ENCODE measurements at regions not wholly inside any gene's neighbourhood (a gene's known extent, or its start where the extent isn't known, plus 50 kb on each side); places are given as distances from the start of the nearest gene placed in this dataset.

GRCh38 chr4:116531870-116532269, 553.5 kb downstream of the TRAM1L1 start:
- H3K4me3 ChIP-seq, result no peak overlapping the region
- H3K27me3 ChIP-seq (ENCODE audit: low read depth), result no peaks in the 10 kb centered on the region
- intact Hi-C loops (cut with micrococcal nuclease), result no loop called here
- no peaks in the 10 kb centered on the region for H3K36me3 ChIP-seq
- DNase-seq, result no peak
- no peaks in the 10 kb centered on the region for H3K4me1 ChIP-seq
- no peak overlapping the region for H3K27ac ChIP-seq (replicated peaks)
- no peak for TF ChIP-seq CTCF (IDR thresholded peaks at IDR 0.05; ENCODE audit: borderline replicate concordance)
- H3K9me3 ChIP-seq (replicated peaks), result peaks cover 9% of the 10 kb centered on the region

DNA sequence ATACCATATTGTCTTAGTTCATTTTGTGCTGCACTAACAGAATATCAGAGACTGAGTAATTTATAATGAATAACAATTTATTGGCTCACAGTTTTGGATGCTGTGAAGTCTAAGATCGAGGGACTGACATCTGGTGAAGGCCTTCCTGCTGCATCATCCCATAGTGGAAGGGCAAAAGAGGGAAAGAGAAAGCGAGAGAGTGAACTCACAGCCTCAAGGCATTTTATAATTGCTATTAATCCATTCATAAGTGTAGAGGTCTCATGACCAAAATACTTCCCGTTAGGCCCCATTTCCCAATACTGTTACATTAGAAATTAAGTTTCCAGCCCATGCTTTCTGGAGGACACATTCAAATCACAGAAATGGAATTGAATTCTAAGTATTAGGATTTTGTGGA, 554.4 kb downstream of the TRAM1L1 start:
- Histone ChIP-seq H3K9me3 (replicated peaks) (peaks cover 9% of the 10 kb centered on the region), H3K27me3 (ENCODE audit: low read depth) (no peaks in the 10 kb centered on the region), H3K27ac (replicated peaks) (no peak overlapping the region), H3K4me3 (no peak overlapping the region), H3K4me1 (no peaks in the 10 kb centered on the region), H3K36me3 (no peaks in the 10 kb centered on the region)
- intact Hi-C loops (cut with micrococcal nuclease), result no loop called here
- DNase-seq, result no peak
- no peak for TF ChIP-seq CTCF (IDR thresholded peaks at IDR 0.05; ENCODE audit: borderline replicate concordance)

GRCh38 chr4:116530048-116530447, 555.3 kb downstream of the TRAM1L1 start:
- TF ChIP-seq CTCF (IDR thresholded peaks at IDR 0.05; ENCODE audit: borderline replicate concordance), result no peak
- intact Hi-C loops (cut with micrococcal nuclease), result no loop called here
- no peaks in the 10 kb centered on the region for H3K27me3 ChIP-seq (ENCODE audit: low read depth)
- H3K27ac ChIP-seq (replicated peaks), result no peak overlapping the region
- no peak overlapping the region for H3K4me3 ChIP-seq
- no peak for DNase-seq
- H3K36me3 ChIP-seq, result no peaks in the 10 kb centered on the region
- H3K4me1 ChIP-seq, result no peaks in the 10 kb centered on the region
- peaks cover 9% of the 10 kb centered on the region for H3K9me3 ChIP-seq (replicated peaks)

DNA sequence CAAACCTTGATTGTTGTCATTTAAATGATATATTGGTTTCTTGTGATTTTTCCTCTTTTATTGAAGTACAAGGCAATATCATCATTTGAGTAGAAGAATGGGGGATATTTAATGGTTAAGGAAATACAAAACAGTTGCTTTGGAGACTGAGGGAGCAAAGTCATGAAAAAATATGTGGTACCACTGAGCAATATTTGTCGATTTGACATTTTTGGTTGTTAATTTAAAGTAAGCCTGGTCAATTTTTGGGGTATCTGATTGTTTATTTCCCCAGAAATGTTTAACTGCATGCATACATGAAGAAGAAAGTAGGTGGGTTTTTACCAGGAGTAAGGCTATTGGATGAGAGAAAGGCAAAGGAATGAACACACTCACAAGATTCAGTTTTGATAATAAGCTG, 556.2 kb downstream of the TRAM1L1 start:
- no peaks in the 10 kb centered on the region for H3K36me3 ChIP-seq
- H3K4me3 ChIP-seq, result no peak overlapping the region
- intact Hi-C loops (cut with micrococcal nuclease), result no loop called here
- H3K9me3 ChIP-seq (replicated peaks), result peaks cover 9% of the 10 kb centered on the region
- H3K27ac ChIP-seq (replicated peaks), result no peak overlapping the region
- DNase-seq, result no peak
- TF ChIP-seq CTCF (IDR thresholded peaks at IDR 0.05; ENCODE audit: borderline replicate concordance), result no peak
- H3K27me3 ChIP-seq (ENCODE audit: low read depth), result no peaks in the 10 kb centered on the region
- no peaks in the 10 kb centered on the region for H3K4me1 ChIP-seq

GRCh38 chr4:116522922-116523321, 562.5 kb downstream of the TRAM1L1 start:
- no peak overlapping the region for H3K4me3 ChIP-seq
- intact Hi-C loops (cut with micrococcal nuclease), result no loop called here
- H3K27me3 ChIP-seq (ENCODE audit: low read depth), result no peaks in the 10 kb centered on the region
- DNase-seq, result no peak
- no peaks in the 10 kb centered on the region for H3K36me3 ChIP-seq
- H3K9me3 ChIP-seq (replicated peaks), result peaks cover 16% of the 10 kb centered on the region
- no peak overlapping the region for H3K27ac ChIP-seq (replicated peaks)
- H3K4me1 ChIP-seq, result no peaks in the 10 kb centered on the region
- no peak for TF ChIP-seq CTCF (IDR thresholded peaks at IDR 0.05; ENCODE audit: borderline replicate concordance)

- Histone ChIP-seq H3K27ac (replicated peaks) (no peak overlapping the region), H3K36me3 (no peaks in the 10 kb centered on the region), H3K9me3 (replicated peaks) (peaks cover 19% of the 10 kb centered on the region), H3K4me3 (no peak overlapping the region), H3K27me3 (ENCODE audit: low read depth) (no peaks in the 10 kb centered on the region), H3K4me1 (no peaks in the 10 kb centered on the region)
- DNase-seq, result no peak
- no peak for TF ChIP-seq CTCF (IDR thresholded peaks at IDR 0.05; ENCODE audit: borderline replicate concordance)
- intact Hi-C loops (cut with micrococcal nuclease), result no loop called here
Measured at GRCh38 chr4:116520886-116521285, 564.5 kb downstream of the TRAM1L1 start.

All from left ventricle myocardium inferior (tissue), 1 donor.